ENCODE measurements at regions not wholly inside any gene's neighbourhood (a gene's known extent, or its start where the extent isn't known, plus 50 kb on each side); places are given as distances from the start of the nearest gene placed in this dataset.
"Not testable (repeated sequence)": the region's sequence is repeated elsewhere in the genome, so short reads cannot be mapped to it uniquely, and the experiment has no call there.

GRCh38 chr4:160364217-160364616 lies 1261.3 kb downstream of the RAPGEF2 start:
- no peaks in the 10 kb centered on the region for H3K9me3 ChIP-seq (ENCODE audit: low read depth, low read length)
- H3K36me3 ChIP-seq (ENCODE audit: insufficient read depth, low read length) = no peaks in the 10 kb centered on the region
- DNase-seq (ENCODE audit: low read depth, low spot score) = no peak
- no peak overlapping the region for H3K27ac ChIP-seq
- H3K4me3 ChIP-seq = no peak overlapping the region
- TF ChIP-seq EZH2 (IDR thresholded peaks at IDR 0.05) (no peak), FOXP2 (optimal IDR thresholded peaks at IDR 0.05; ENCODE audit: control extremely low read depth, extremely low read length, insufficient read depth) (no peak)
- no peak overlapping the region for H3K9ac ChIP-seq (ENCODE audit: insufficient read length)

GRCh38 chr4:160364665-160365064 lies 1261.8 kb downstream of the RAPGEF2 start:
- not testable (repeated sequence) for H3K4me3 ChIP-seq; H3K9ac ChIP-seq (ENCODE audit: insufficient read length); DNase-seq (ENCODE audit: low read depth, low spot score); H3K9me3 ChIP-seq (ENCODE audit: low read depth, low read length); H3K36me3 ChIP-seq (ENCODE audit: insufficient read depth, low read length); H3K27ac ChIP-seq

GRCh38 chr4:160365383-160365782 lies 1262.5 kb downstream of the RAPGEF2 start:
- H3K4me3 ChIP-seq; H3K9ac ChIP-seq (ENCODE audit: insufficient read length); H3K9me3 ChIP-seq (ENCODE audit: low read depth, low read length); H3K27ac ChIP-seq; H3K36me3 ChIP-seq (ENCODE audit: insufficient read depth, low read length); DNase-seq (ENCODE audit: low read depth, low spot score): not testable (repeated sequence)

- Histone ChIP-seq H3K9me3 (ENCODE audit: low read depth, low read length) (no peaks in the 10 kb centered on the region), H3K27ac (no peak overlapping the region), H3K36me3 (ENCODE audit: insufficient read depth, low read length) (no peaks in the 10 kb centered on the region), H3K4me3 (no peak overlapping the region), H3K9ac (ENCODE audit: insufficient read length) (no peak overlapping the region)
- no peak for DNase-seq (ENCODE audit: low read depth, low spot score)
- TF ChIP-seq POLR2AphosphoS5 (IDR thresholded peaks at IDR 0.05; ENCODE audit: borderline replicate concordance, low read depth, low read length) = no peak
- no peak for TF ChIP-seq FOXP2 (optimal IDR thresholded peaks at IDR 0.05; ENCODE audit: control extremely low read depth, extremely low read length, insufficient read depth)
- no peak for TF ChIP-seq EZH2 (IDR thresholded peaks at IDR 0.05)
These were observed 1267.2 kb downstream of the RAPGEF2 start for GRCh38 chr4:160370046-160370445.

GRCh38 chr4:160371446-160371845 lies 1268.6 kb downstream of the RAPGEF2 start:
- TF ChIP-seq EZH2 (IDR thresholded peaks at IDR 0.05) (no peak), POLR2AphosphoS5 (IDR thresholded peaks at IDR 0.05; ENCODE audit: borderline replicate concordance, low read depth, low read length) (no peak), FOXP2 (optimal IDR thresholded peaks at IDR 0.05; ENCODE audit: control extremely low read depth, extremely low read length, insufficient read depth) (no peak)
- Histone ChIP-seq H3K9me3 (ENCODE audit: low read depth, low read length) (no peaks in the 10 kb centered on the region), H3K27ac (no peak overlapping the region), H3K36me3 (ENCODE audit: insufficient read depth, low read length) (no peaks in the 10 kb centered on the region), H3K9ac (ENCODE audit: insufficient read length) (no peak overlapping the region), H3K4me3 (no peak overlapping the region)
- no peak for DNase-seq (ENCODE audit: low read depth, low spot score)

GRCh38 chr4:160372390-160372789 lies 1269.5 kb downstream of the RAPGEF2 start:
- no peak overlapping the region for H3K9ac ChIP-seq (ENCODE audit: insufficient read length)
- TF ChIP-seq FOXP2 (optimal IDR thresholded peaks at IDR 0.05; ENCODE audit: control extremely low read depth, extremely low read length, insufficient read depth) (no peak), POLR2AphosphoS5 (IDR thresholded peaks at IDR 0.05; ENCODE audit: borderline replicate concordance, low read depth, low read length) (no peak), EZH2 (IDR thresholded peaks at IDR 0.05) (no peak)
- H3K36me3 ChIP-seq (ENCODE audit: insufficient read depth, low read length) = no peaks in the 10 kb centered on the region
- no peak overlapping the region for H3K27ac ChIP-seq
- H3K9me3 ChIP-seq (ENCODE audit: low read depth, low read length) = no peaks in the 10 kb centered on the region
- no peak for DNase-seq (ENCODE audit: low read depth, low spot score)
- no peak overlapping the region for H3K4me3 ChIP-seq

GRCh38 chr4:160373911-160374310 lies 1271.0 kb downstream of the RAPGEF2 start:
- TF ChIP-seq POLR2AphosphoS5 (IDR thresholded peaks at IDR 0.05; ENCODE audit: borderline replicate concordance, low read depth, low read length) (no peak), FOXP2 (optimal IDR thresholded peaks at IDR 0.05; ENCODE audit: control extremely low read depth, extremely low read length, insufficient read depth) (no peak), EZH2 (IDR thresholded peaks at IDR 0.05) (no peak)
- Histone ChIP-seq H3K9ac (ENCODE audit: insufficient read length) (no peak overlapping the region), H3K9me3 (ENCODE audit: low read depth, low read length) (no peaks in the 10 kb centered on the region), H3K4me3 (no peak overlapping the region), H3K27ac (no peak overlapping the region), H3K36me3 (ENCODE audit: insufficient read depth, low read length) (no peaks in the 10 kb centered on the region)
- no peak for DNase-seq (ENCODE audit: low read depth, low spot score)

GRCh38 chr4:160375772-160376452 lies 1273.0 kb downstream of the RAPGEF2 start:
- H3K27ac ChIP-seq = no peak overlapping the region
- no peak overlapping the region for H3K4me3 ChIP-seq
- DNase-seq (ENCODE audit: low read depth, low spot score) = no peak
- H3K9ac ChIP-seq (ENCODE audit: insufficient read length) = no peak overlapping the region
- no peaks in the 10 kb centered on the region for H3K9me3 ChIP-seq (ENCODE audit: low read depth, low read length)
- H3K36me3 ChIP-seq (ENCODE audit: insufficient read depth, low read length) = no peaks in the 10 kb centered on the region
- no peak for TF ChIP-seq POLR2AphosphoS5 (IDR thresholded peaks at IDR 0.05; ENCODE audit: borderline replicate concordance, low read depth, low read length)
- TF ChIP-seq FOXP2 (optimal IDR thresholded peaks at IDR 0.05; ENCODE audit: control extremely low read depth, extremely low read length, insufficient read depth) = no peak
- no peak for TF ChIP-seq EZH2 (IDR thresholded peaks at IDR 0.05)

- no peak for TF ChIP-seq EZH2 (IDR thresholded peaks at IDR 0.05)
- TF ChIP-seq FOXP2 (optimal IDR thresholded peaks at IDR 0.05; ENCODE audit: control extremely low read depth, extremely low read length, insufficient read depth) = no peak
- no peak for TF ChIP-seq POLR2AphosphoS5 (IDR thresholded peaks at IDR 0.05; ENCODE audit: borderline replicate concordance, low read depth, low read length)
- DNase-seq (ENCODE audit: low read depth, low spot score) = no peak
- Histone ChIP-seq H3K9me3 (ENCODE audit: low read depth, low read length) (no peaks in the 10 kb centered on the region), H3K9ac (ENCODE audit: insufficient read length) (no peak overlapping the region), H3K4me3 (no peak overlapping the region), H3K27ac (no peak overlapping the region), H3K36me3 (ENCODE audit: insufficient read depth, low read length) (no peaks in the 10 kb centered on the region)
These were observed 1284.0 kb downstream of the RAPGEF2 start for GRCh38 chr4:160386846-160387245.
